Hematopoietic multipotent progenitor cell (in vitro differentiated cells): ENCODE measurements at regions not wholly inside any gene's neighbourhood (a gene's known extent, or its start where the extent isn't known, plus 50 kb on each side); places are given as distances from the start of the nearest gene placed in this dataset.

Experiments
- DNase-seq, 3 donors: peaks; one replicate each; pipeline ENCODE4 v3.0.0-alpha.2; 2011 to 2015; ENCODE audit warnings: low read depth in 2 of 3, low spot score in 2 of 3

DNA sequence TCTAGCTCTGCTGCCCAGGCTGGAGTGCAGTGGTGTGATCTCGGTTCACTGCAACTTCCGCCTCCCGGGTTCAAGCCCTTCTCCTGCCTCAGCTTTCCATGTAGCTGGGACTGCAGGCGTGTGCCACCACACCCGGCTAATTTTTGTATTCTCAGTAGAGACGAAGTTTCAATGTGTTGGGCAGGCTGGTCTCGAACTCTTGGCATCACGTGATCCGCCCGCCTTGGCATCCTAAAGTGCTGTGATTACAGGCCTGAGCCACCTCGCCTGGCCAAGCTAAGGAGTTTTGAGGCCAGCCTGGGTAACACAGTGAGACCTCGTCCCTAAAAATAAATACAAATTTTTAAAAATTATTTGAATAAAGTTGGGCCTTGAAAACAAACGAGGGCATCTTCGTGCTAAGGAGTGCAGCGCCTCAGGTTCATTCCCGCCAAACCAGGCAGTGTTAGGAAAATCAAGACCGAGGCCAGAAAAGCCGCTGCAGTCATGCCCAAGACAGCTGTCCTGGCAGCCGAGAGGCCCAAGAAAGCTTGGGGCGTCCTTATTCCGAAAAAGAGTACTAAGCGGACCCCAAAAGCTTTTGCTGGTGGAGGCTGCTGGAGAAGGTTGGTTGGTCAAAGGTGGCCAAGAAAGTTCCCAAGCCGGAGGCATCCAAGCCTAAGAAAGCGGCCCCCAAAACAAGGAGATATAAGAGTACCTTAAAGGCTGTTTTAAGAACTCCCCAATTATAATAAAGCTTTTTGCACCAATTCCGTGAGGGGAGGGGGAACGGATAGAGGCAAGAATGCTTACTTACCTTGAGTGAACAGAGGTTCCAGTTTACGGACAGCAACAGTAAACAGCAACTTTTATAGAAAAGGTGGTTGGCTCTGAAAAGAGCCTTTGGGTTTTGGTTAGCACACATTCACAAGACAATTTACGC lies 109.0 kb downstream of the HFE start:
- peak in 2 of 3 donors; percentile 17 to 65 for DNase-seq

DNA sequence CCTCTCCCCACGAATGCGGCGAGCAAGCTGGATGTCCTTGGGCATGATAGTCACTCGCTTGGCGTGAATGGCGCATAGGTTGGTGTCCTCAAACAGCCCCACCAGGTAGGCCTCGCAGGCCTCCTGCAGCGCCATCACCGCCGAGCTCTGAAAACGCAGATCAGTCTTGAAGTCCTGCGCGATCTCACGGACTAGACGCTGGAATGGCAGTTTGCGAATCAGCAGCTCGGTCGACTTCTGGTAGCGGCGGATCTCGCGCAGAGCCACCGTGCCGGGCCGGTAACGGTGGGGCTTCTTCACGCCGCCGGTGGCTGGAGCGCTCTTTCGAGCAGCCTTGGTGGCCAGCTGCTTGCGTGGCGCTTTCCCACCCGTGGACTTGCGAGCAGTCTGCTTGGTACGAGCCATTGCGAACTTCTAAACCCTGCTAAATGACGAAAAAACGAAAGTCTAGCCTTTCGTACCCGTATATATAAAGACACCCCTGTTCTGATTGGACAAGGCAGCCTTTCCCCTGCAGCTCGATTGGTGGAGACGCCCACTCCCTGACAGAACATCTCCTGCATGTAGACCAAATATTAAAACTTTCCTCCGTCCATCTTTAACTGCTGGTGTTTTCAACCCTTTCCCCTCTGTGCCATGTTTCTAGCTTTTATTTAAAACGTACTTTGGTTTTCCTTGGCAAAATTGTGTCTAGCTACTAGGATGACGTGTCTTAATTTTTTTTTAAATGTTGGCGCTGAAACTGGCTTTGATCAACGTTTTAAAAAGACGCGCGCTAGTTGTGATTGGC lies 109.8 kb downstream of the HFE start:
- peak; percentile 88 to 96 (median 89) for DNase-seq

DNA sequence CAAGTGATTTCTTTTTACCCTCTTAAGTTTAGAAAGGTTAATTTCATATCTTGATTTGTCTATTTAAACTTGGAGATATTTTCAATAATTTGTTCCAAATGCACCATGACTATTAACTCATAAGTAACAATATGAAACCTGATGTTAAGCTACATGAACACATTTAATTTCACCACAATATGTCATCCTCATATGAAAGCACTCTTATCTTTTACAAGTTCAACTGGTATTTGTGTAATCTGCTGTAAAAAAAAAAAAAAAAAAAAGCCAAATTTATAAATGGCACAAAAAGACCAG lies 110.4 kb downstream of the HFE start:
- DNase-seq: no peak

DNA sequence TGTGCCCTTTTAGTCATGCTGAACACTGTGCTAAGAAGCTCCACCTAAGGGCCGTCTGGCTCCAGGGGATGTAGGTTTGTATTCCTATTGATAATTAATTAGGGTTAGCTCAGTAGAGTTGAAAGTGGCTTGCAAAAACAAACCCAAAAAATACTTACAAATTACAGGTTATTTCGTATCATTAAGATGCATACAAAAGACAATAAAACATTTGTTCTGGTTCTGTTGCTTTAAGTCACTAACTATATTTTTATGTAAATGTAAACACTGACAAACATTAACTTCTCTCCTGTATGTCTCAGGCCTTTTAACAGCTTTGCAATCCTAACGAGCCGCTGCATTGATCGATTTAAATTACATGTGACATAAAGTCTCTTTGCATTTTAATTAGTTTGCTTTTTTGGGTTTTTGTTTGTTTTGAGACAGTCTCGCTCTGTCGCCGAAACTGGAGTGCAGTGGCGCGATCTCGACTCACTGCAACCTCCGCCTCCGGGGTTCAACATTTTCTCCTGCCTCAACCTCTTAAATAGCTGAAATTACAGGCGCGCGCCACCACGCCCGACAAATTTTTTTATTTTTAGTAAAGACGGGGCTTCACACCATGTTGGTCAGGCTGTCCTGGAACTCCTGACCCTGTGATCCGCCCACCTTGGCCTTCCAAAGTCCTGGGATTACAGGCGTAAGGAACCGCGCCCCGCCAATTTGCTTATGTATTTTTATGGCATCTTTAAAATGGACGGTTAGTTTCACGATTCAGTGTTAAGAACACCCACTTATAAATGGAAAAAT lies 110.9 kb downstream of the HFE start:
- peak in 2 of 3 donors; percentile 26 to 65 for DNase-seq

DNA sequence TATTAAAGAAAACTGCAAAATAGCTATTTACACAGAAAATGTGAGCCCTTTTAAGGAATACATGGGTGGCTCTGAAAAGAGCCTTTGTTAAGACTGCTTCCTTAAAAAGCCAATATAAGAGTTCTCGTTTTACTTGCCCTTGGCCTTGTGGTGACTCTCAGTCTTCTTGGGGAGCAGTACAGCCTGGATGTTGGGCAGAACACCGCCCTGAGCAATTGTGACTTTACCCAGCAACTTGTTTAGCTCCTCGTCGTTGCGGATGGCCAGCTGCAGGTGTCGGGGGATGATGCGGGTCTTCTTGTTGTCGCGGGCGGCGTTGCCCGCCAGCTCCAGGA lies 111.5 kb downstream of the HFE start:
- DNase-seq: peak in 1 of 3 donors; percentile 53

DNA sequence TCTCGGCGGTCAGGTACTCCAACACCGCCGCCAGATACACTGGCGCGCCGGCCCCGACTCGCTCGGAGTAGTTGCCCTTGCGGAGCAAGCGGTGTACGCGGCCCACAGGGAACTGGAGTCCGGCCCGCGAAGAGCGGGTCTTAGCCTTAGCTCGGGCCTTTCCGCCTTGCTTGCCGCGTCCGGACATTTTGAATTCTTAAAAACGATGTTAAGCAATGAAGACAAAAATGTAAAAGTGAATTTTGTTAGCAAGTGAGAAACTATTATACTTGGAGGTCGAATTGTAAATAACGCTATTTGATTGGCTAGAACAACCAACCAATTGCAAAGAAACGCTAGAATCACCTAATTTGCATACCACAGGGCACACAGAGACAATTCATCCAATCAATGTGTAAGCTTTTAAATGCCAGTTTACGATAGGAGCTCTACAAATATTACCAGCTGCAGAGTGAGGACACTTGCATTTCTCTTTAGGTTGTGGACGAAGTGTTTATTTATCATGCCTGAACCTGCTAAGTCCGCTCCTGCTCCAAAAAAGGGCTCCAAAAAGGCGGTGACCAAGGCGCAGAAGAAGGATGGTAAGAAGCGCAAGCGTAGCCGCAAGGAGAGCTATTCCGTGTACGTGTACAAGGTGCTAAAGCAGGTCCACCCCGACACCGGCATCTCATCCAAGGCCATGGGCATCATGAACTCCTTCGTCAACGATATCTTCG lies 112.0 kb downstream of the HFE start:
- peak; percentile 80 to 96 (median 90) for DNase-seq

DNA sequence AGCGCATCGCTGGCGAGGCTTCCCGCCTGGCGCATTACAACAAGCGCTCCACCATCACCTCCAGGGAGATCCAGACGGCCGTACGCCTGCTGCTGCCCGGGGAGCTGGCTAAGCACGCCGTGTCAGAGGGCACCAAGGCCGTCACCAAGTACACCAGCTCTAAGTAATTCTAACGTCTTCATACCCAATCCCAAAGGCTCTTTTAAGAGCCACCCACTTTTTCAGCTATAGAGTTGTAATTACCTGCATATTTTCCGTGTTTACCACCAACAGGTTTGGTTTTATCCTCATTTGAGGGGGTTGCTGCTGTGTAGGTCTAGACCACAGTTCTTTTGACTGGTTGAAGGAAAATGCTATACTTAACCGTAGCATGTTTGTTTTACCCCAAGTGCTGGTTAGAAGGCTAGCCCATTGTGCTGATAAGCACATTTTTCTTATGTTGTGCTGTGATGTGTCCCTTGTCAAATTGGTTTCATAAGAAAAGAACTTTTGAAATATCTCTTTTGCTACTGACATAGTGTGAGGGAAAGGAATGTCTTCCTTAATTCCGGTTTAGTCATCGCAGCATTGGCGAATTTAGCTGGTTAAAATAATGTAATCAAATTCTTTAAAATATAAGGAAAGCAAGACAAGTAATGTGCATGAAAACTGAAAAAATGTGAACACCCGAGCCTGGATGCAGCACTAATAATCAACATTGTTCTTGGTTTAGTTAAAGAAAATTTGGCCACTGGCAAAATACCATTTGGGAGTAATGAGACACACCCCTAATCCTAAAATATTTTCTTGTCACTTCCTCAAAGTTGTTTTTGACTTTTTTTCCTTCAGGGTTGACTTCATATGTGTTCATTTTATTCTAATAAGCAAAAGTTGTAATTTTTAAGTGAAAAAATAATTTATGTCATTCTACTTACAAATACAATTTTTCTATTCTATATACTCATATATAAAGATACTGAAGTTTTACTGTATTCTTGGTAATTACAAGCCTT lies 112.8 kb downstream of the HFE start:
- peak in 1 of 3 donors; percentile 67 for DNase-seq

DNA sequence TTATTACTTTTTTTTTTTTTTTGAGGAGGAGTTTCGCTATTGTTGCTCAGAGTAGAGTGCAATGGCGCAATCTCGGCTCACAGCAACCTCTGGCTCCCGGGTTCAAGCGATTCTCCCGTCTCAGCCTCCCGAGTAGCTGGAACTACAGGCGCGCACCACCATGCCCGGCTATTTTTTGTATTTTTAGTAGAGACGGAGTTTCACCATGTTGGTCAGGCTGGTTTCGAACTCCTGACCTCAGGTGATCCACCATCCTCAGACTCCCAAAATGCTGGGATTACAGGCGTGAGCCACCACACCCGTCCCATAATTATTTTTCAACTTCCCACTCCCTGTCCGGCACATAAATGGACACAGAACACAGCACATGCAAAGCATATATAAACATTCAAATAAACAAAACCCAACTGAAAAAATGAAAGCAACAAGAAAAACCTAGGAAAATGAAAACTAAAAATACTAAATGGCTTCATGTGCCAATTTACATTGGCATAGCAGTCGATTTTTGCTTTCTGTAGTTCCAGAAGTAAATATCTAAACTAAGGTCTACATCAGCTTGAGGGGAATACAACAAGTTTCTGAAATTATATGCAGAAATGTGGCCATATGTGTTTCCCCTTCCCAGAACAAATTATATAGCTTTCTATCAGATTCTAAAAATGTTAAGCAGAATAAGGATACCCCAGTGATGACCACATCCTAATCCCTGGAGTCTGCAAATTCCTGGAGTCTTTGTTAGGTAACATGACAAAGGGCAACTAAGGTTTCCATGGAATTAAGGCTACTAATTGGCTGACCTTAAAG lies 113.9 kb downstream of the HFE start:
- no peak for DNase-seq

DNA sequence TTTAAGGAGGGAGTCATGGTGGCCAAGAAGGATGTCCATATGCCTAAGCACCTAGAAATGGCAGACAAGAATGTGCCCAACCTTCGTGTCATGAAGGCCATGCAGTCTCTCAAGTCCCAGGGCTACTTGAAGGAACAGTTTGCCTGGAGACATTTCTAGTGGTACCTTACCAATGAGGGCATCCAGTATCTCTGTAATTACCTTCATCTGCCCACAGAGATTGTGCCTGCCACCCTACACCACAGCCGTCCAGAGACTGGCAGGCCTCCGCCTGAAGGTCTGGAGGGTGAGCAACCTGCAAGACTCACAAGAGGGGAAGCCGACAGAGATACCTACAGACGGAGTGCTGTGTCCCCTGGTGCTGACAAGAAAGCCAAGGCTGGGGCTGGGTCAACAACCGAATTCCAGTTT lies 115.0 kb downstream of the HFE start:
- no peak for DNase-seq

DNA sequence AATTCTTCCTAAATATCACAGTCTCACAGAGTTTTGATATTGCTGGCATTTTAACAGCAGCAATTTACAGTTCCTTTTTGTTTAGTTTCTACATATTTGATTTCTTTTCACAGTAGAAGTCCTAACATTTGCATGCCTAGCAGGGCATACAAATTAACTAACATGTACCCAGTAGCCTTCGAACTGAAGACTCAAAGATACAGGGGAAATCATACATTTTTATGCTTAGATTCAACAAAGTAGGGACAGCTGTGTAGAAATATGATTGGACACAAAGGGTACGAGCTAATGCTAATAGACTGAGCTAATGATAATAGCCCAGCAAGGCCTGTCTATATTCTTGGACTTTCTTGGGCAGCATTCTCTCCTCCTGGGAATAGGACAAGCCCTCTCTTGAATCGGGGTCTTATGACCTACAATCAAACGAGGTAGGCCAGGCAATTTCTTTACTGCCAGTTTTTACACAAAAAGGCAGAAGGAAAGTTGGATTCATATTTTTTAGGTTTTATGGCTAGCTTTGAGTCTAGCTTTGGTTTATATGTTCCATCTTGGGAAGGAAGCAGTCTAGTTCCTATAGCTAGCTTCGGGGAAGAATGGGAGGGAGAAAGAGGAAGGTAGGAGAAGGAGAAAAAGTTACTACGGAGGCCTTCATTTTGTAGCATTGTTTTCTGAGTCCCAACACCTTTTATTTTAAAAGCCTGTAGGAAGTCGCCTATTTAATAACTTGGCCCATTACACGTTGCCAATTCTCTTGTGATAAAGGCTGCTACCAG lies 115.8 kb downstream of the HFE start:
- DNase-seq: no peak

DNA sequence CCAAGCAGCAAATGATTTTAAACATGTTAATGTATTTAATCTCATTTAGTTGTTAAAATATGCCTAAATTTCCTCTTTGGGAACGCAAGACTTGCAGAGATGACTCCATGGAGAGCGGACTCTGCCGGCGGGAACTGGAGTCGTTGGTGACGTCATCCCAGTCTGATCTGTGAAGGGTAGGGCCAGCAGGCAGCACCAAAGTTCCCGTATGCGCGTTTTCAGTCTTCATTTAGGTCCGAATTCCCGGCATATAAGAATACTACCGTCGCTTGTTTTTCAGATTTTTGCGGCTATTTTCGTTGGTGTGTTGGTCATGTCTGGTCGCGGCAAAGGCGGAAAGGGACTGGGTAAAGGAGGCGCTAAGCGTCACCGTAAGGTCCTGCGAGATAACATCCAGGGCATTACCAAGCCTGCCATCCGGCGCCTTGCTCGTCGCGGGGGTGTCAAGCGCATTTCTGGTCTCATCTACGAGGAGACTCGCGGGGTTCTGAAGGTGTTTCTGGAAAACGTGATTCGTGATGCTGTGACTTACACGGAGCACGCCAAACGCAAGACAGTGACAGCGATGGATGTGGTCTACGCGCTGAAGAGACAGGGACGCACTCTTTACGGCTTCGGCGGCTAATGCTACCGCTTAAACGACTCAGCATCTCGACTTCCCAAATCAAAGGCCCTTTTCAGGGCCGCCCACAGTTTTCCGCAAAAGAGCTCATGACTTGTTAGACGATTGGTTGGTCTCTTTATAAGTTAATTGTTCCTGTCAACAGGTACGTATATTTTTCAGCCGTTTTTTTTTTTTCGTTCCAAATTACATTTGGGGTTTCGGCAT lies 117.3 kb downstream of the HFE start:
- peak; percentile 84 to 98 (median 98) for DNase-seq

DNA sequence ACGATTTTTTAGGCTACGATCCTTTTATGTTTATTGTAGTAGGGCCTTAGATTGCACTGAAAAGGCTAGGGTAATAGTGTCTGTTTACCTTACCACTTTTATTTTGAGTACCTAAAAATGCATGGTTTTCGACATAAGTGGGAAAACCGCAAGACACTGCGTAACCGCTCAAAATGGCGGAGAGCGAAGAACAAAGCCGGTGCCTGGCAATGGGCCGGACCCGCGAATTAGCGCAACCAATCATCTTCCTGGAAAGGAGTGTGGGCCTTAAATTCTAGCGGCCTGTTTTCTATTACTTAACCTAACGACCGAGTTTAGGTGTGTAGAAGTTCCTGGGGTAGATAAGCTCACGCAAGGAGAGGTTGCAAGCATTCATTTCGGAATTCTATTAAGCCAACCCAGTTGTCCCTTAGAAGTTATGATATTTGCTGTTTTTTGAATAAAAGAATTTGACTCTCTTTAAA lies 118.0 kb downstream of the HFE start:
- peak in 2 of 3 donors; percentile 87 to 94 for DNase-seq

DNA sequence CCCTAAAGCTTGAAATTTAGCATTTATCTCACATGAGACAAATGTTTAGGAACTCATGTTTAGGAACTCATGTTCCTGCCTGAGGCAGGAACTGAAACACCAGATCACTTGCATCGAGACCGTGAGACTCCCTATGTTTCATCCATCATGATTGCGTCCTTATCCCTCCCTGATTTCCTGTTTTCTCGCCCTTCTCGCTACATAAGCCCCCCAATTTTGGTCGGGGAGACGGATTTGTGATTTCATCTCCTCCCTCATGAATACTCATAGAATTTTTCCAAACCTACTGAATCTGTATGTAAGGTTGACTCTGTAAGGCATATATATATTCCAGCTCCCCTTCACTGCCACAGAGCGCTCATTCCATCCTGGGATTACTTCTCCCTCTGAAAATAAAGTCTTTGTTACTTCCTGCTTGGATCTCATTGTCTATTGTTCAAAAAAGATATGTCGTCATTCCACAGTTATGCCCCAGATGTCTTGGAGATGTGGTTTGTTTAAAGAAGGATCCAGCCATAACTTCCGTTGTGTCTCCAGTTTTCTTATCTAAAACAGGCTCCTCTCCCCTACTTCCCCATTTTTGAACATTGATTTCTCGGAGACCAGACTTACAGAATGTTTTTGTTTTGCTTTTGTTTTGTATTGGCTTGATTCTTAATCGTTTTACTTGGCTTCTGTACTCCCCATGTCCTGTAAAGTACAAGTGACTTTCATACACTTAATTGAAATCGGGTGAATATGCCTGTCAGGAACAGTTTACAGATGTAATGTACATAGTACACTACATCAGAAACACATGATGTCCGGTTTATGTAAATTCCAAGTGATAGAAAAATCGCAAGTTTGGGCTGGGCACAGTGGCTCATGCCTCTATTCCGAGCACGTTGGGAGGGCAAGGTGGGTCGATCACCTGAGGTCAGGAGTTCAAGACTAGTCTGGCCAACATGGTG lies 118.7 kb downstream of the HFE start:
- DNase-seq: peak in 2 of 3 donors; percentile 80 to 96

DNA sequence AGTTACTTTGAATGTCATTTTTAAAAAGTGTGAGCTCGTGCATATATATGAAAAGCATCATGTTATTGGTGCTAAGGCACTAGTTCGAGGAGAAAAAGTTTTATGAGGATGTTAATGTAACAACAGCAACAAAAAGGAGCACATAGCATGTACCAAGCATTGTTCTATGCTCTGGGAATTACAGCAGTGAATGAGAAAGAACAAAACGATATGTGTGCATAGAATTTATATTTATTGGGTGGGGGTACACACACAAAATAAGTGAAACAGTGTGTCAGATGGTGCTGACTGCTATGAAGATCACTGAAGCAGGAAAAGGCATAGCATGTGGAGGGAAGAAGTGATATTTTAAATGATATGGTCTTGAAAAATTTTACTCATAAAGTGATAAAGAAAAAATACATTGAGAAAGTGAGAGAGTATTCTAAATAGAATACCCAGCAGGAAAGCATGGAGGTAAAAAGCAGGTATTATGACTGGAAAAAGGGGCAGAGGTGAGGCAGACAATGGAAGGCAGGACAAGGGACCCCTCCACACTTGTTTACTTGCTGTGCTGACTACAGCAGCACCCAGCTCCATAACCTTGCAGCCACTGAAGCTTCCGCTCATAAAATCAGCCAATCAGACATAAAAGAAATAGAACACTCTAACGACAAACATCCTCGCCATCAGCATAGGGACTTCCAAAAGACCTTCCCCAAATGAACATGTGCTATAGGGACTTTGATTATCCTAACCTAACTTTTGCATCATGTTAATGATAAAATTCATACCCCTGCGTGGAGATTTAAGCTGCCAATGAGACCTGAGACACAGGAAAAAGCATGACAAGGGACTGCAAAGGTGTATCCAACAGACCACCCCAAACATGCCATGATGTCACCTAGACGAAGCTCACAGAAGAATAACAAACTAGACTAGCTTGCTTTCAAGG lies 119.9 kb downstream of the HFE start:
- no peak for DNase-seq

DNA sequence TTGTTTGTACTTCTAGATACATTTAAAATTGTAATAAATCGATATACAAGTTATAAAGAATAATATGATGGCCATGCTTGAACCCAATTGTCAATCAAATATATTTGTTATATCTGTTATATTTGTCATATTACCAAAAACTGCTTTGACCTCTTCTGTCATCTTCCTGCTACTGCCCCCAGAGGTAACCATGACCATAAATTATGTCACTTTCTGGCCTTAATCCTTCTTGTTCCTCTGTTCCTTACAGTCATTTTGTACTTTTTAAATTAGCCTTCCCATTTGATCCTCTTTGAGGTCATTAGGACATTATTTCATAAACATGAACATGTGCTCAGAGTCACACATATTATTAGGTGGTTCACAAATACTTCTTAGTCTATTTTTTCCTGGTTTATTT lies 124.7 kb downstream of the HFE start:
- peak in 1 of 3 donors; percentile 6 for DNase-seq
